H1 (cell line): ENCODE measurements at regions not wholly inside any gene's neighbourhood (a gene's known extent, or its start where the extent isn't known, plus 50 kb on each side); places are given as distances from the start of the nearest gene placed in this dataset.

Source experiments
- CTCF ChIA-PET: fragments of 300-600 bp; sonication (Branson Sonifier 250); formaldehyde crosslinking; loops from one replicate; lab custom pipeline; 2021; ENCODE audit not compliant: partially characterized antibody; lab: Charles Lee
- POLR2A ChIA-PET: fragments of 300-600 bp; sonication (Branson Sonifier 250); formaldehyde crosslinking; loops from one replicate; lab custom pipeline; 2021; ENCODE audit warnings: inconsistent platforms; ENCODE audit not compliant: partially characterized antibody; lab: Charles Lee
- DNase-seq, 2 experiments: peaks; one replicate each; pipeline versions ENCODE4 v3.0.0 to v3.0.0-alpha.2; 2010 to 2022; ENCODE audit warnings: low spot score in 2 of 2, low read depth in 1 of 2, mixed read lengths in 1 of 2
- FAIRE-seq: peaks from 2 replicates; lab custom pipeline; 2011; peaks lifted over from hg19 to GRCh38; lab: Jason Lieb, UNC
- H2AFZ ChIP-seq: 2 replicates; pipeline ENCODE4 v1.8.1; 2012; ENCODE audit warnings: low read length, inconsistent platforms
- H2AK5ac ChIP-seq: 2 replicates; pipeline ENCODE4 v1.6.1; 2013; ENCODE audit warnings: low read depth, low read length
- H2BK120ac ChIP-seq: replicated peaks from 2 replicates; pipeline ENCODE3; 2013; ENCODE audit warnings: low read depth, low read length, inconsistent platforms
- H2BK12ac ChIP-seq: 2 replicates; pipeline ENCODE4 v1.6.1; 2013; ENCODE audit warnings: low read depth, low read length
- H2BK15ac ChIP-seq: 2 replicates; pipeline ENCODE4 v1.6.1; 2013; ENCODE audit warnings: low read length
- H2BK20ac ChIP-seq: 2 replicates; pipeline ENCODE4 v1.6.1; 2013; ENCODE audit warnings: low read length
- H2BK5ac ChIP-seq: 2 replicates; pipeline ENCODE4 v1.6.1; 2013; ENCODE audit warnings: low read depth, low read length
- H3K14ac ChIP-seq: 2 replicates; pipeline ENCODE4 v1.6.1; 2013; ENCODE audit warnings: inconsistent platforms; ENCODE audit not compliant: insufficient read length
- H3K18ac ChIP-seq: 2 replicates; pipeline ENCODE4 v1.6.1; 2013; ENCODE audit warnings: low read length; ENCODE audit errors: extremely low read depth
- H3K23ac ChIP-seq: 2 replicates; pipeline ENCODE4 v1.6.1; 2013; ENCODE audit warnings: inconsistent platforms; ENCODE audit not compliant: insufficient read length
- H3K23me2 ChIP-seq: 2 replicates; pipeline ENCODE4 v1.6.1; 2013; ENCODE audit warnings: low read depth, low read length
- H3K27ac ChIP-seq: 2 replicates; pipeline ENCODE4 v1.6.1; 2011; ENCODE audit warnings: low read depth, low read length, inconsistent platforms
- H3K27me3 ChIP-seq, 4 experiments: replicated peaks in 1 of 4; 1 replicate in 1 of 4; 2 replicates in 3 of 4; pipeline versions ENCODE4 v1.6.1 to v1.8.1; 2011 to 2013; ENCODE audit warnings: low read length in 3 of 4, mild to moderate bottlenecking in 3 of 4, inconsistent platforms in 2 of 4, mixed read lengths in 2 of 4, moderate library complexity in 1 of 4; ENCODE audit not compliant: control insufficient read depth in 3 of 4, insufficient read depth in 3 of 4; ENCODE audit errors: extremely low read depth in 1 of 4
- H3K36me3 ChIP-seq, 4 experiments: 2 replicates each; pipeline versions ENCODE4 v1.6.1 to v1.8.1; 2011 to 2013; ENCODE audit warnings: mild to moderate bottlenecking in 4 of 4, low read length in 3 of 4, moderate library complexity in 2 of 4, control low read depth in 1 of 4, inconsistent platforms in 1 of 4; ENCODE audit not compliant: insufficient read depth in 4 of 4, control insufficient read depth in 2 of 4
- H3K4ac ChIP-seq: replicated peaks from 2 replicates; pipeline ENCODE3; 2013; ENCODE audit warnings: low read length, low read depth, mixed read lengths, inconsistent platforms; ENCODE audit not compliant: insufficient read length
- H3K4me1 ChIP-seq, 4 experiments: replicated peaks in 1 of 4; 1 replicate in 1 of 4; 2 replicates in 3 of 4; pipeline versions ENCODE4 v1.6.1 to v1.8.1; 2011 to 2013; ENCODE audit warnings: low read length in 3 of 4, inconsistent platforms in 2 of 4, mixed read lengths in 1 of 4; ENCODE audit not compliant: insufficient read depth in 4 of 4, control insufficient read depth in 3 of 4
- H3K4me2 ChIP-seq, 2 experiments: 2 replicates each; pipeline versions ENCODE4 v1.6.1 to v1.8.1; 2011 to 2013; ENCODE audit warnings: low read depth in 2 of 2, low read length in 2 of 2, control low read depth in 1 of 2, inconsistent platforms in 1 of 2, mild to moderate bottlenecking in 1 of 2; ENCODE audit not compliant: insufficient read depth in 1 of 2
- H3K4me3 ChIP-seq, 4 experiments: fragments of 200-600, 300-600 bp in 1 of 4; sonication (generic), shearing (Covaris generic), sonication (Bioruptor Twin) in 1 of 4; 2 replicates each; pipeline versions ENCODE4 v1.5.1 to v1.8.1; 2011 to 2016; ENCODE audit warnings: low read length in 4 of 4, low read depth in 3 of 4, control low read depth in 2 of 4, inconsistent platforms in 2 of 4, mild to moderate bottlenecking in 2 of 4, mixed read lengths in 1 of 4, moderate library complexity in 1 of 4; ENCODE audit not compliant: insufficient read depth in 2 of 4; ENCODE audit errors: extremely low read depth in 1 of 4
- H3K56ac ChIP-seq: replicated peaks from 2 replicates; pipeline ENCODE3; 2013; ENCODE audit warnings: low read depth, mild to moderate bottlenecking, mixed read lengths, low read length, inconsistent platforms; ENCODE audit not compliant: insufficient read length
- H3K79me1 ChIP-seq: 2 replicates; pipeline ENCODE4 v1.6.1; 2013; ENCODE audit warnings: low read depth, low read length, control low read depth
- H3K79me2 ChIP-seq, 2 experiments: 2 replicates each; pipeline versions ENCODE4 v1.6.1 to v1.8.1; 2012 to 2013; ENCODE audit warnings: low read length in 2 of 2, mild to moderate bottlenecking in 2 of 2, inconsistent platforms in 1 of 2; ENCODE audit not compliant: insufficient read depth in 2 of 2, control insufficient read depth in 1 of 2
- H3K9ac ChIP-seq, 4 experiments: replicated peaks in 1 of 4; 1 replicate in 1 of 4; 2 replicates in 3 of 4; pipeline versions ENCODE4 v1.6.1 to v1.8.1; 2011 to 2013; ENCODE audit warnings: low read depth in 3 of 4, low read length in 3 of 4, control low read depth in 2 of 4, mild to moderate bottlenecking in 2 of 4, moderate library complexity in 2 of 4, inconsistent platforms in 1 of 4; ENCODE audit errors: extremely low read depth in 1 of 4
- H3K9me3 ChIP-seq, 2 experiments: 2 replicates each; pipeline versions ENCODE4 v1.6.1 to v1.8.1; 2012 to 2013; ENCODE audit warnings: mild to moderate bottlenecking in 2 of 2, moderate library complexity in 2 of 2, control low read depth in 1 of 2, inconsistent platforms in 1 of 2, low read depth in 1 of 2, low read length in 1 of 2, mixed read lengths in 1 of 2; ENCODE audit not compliant: insufficient read depth in 2 of 2
- H4K20me1 ChIP-seq, 2 experiments: replicated peaks in 1 of 2; 2 replicates each; pipeline versions ENCODE3 to v1.8.1; 2011 to 2013; ENCODE audit warnings: inconsistent platforms in 2 of 2, low read length in 2 of 2, mild to moderate bottlenecking in 1 of 2; ENCODE audit not compliant: insufficient read depth in 2 of 2, control insufficient read depth in 1 of 2
- H4K5ac ChIP-seq: 2 replicates; pipeline ENCODE4 v1.6.1; 2013; ENCODE audit warnings: low read length, low read depth, mixed read lengths, inconsistent platforms; ENCODE audit not compliant: insufficient read length
- H4K8ac ChIP-seq: 2 replicates; pipeline ENCODE4 v1.8.0; 2013; ENCODE audit warnings: mild to moderate bottlenecking, moderate library complexity, low read length, inconsistent platforms; ENCODE audit not compliant: insufficient read depth; ENCODE audit errors: extremely low read depth
- H4K91ac ChIP-seq: replicated peaks from 2 replicates; pipeline ENCODE3; 2013; ENCODE audit warnings: low read length, mixed read lengths, inconsistent platforms; ENCODE audit not compliant: insufficient read length
- BCL11A ChIP-seq, 2 experiments: IDR thresholded peaks; one replicate each; pipeline ENCODE4 v1.6.1; 2011; ENCODE audit warnings: low read depth in 2 of 2, low read length in 2 of 2, mild to moderate bottlenecking in 2 of 2
- CEBPB ChIP-seq: IDR thresholded peaks from 2 replicates; pipeline ENCODE4 v1.6.1; 2012; ENCODE audit warnings: low read depth, low read length
- FOSL1 ChIP-seq: IDR thresholded peaks from 2 replicates; pipeline ENCODE4 v1.6.1; 2011; ENCODE audit warnings: mild to moderate bottlenecking, low read depth, low read length, moderate library complexity; ENCODE audit not compliant: insufficient read depth
- KDM4A ChIP-seq: IDR thresholded peaks from one replicate; pipeline ENCODE4 v1.7.1; 2012; ENCODE audit warnings: low read depth, mild to moderate bottlenecking, moderate library complexity, low read length, inconsistent platforms; ENCODE audit not compliant: severe bottlenecking
- MAFK ChIP-seq: IDR thresholded peaks from 2 replicates; pipeline ENCODE4 v1.6.1; 2012; ENCODE audit warnings: low read depth, mild to moderate bottlenecking, improper control_type of control experiment, low read length
- RNF2 ChIP-seq: fragments of 200-900, 300-1000 bp; sonication (generic); IDR thresholded peaks from 2 replicates; pipeline ENCODE4 v1.7.1; 2016; ENCODE audit warnings: borderline replicate concordance, low read depth, mild to moderate bottlenecking, antibody characterized with exemption, low read length; ENCODE audit not compliant: poor library complexity, severe bottlenecking; ENCODE audit errors: missing control alignments
- TEAD4 ChIP-seq: IDR thresholded peaks from 2 replicates; pipeline ENCODE4 v1.6.1; 2012; ENCODE audit warnings: low read depth, low read length, inconsistent platforms, mixed read lengths

DNA sequence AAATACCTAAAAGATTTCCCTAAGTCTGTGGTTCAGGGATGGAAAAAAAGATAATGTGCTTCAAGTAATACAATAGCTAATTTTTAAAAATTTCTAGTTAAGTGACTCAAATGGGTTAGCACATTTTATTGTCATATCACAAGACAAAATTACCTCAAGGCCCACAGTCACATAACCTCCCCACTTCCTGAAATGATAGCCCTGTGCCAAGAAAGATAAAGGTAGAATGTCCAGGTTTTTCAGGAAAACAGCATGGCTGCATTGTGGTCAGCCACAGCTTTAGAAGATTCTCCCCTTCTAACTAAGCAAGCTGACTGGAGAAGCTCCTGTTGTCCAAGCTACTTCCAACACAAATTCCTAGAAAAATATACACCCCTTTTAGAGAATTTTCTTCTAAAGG is 127.1 kb upstream of the SLC35G4 start:
- CTCF ChIA-PET = interaction anchor here (0.9 to 1.9 kb wide), 4 partner anchors 12 to 441 kb away, joined by 3 to 4 read pairs (median 4); no protein-coding TSS in a partner anchor
- TF ChIP-seq FOSL1 (no peak), CEBPB (no peak), BCL11A (IDR thresholded peaks at IDR 0.05; ENCODE audit: low read depth in 2 of 2, low read length in 2 of 2) (no peak), RNF2 (no peak), KDM4A (no peak), TEAD4 (no peak), MAFK (no peak)
- TF ChIP-seq, all 59 proteins: peak for 0

More for the DNA sequence above, 127.1 kb upstream of the SLC35G4 start:
- H3K79me2 ChIP-seq = no peaks in the 10 kb centered on the region
- H3K4me3 ChIP-seq = no peak overlapping the region
- no peak overlapping the region for H3K9ac ChIP-seq
- H3K56ac ChIP-seq = no peak overlapping the region
- H3K18ac ChIP-seq = no peak overlapping the region
- no peak overlapping the region for H3K27ac ChIP-seq
- H3K23me2 ChIP-seq = no peaks in the 10 kb centered on the region
- H4K91ac ChIP-seq = no peak overlapping the region
- POLR2A ChIA-PET = no interaction called here
- no peak overlapping the region for H2AFZ ChIP-seq
- H2BK20ac ChIP-seq = no peak overlapping the region
- no peak overlapping the region for H2AK5ac ChIP-seq
- no peak overlapping the region for H2BK15ac ChIP-seq
- H2BK12ac ChIP-seq = no peak overlapping the region
- no peak overlapping the region for H3K14ac ChIP-seq
- no peaks in the 10 kb centered on the region for H3K79me1 ChIP-seq
- no peak overlapping the region for H2BK5ac ChIP-seq
- no peaks in the 10 kb centered on the region for H4K20me1 ChIP-seq
- H4K8ac ChIP-seq = no peak overlapping the region
- H3K4me2 ChIP-seq = no peak overlapping the region
- H3K4ac ChIP-seq = no peak overlapping the region
- DNase-seq (no peak), FAIRE-seq (no peak)
- H3K23ac ChIP-seq = no peak overlapping the region
- H3K36me3 ChIP-seq = no peaks in the 10 kb centered on the region
- H3K27me3 ChIP-seq = no peaks in the 10 kb centered on the region
- no peak overlapping the region for H4K5ac ChIP-seq
- no peak overlapping the region for H2BK120ac ChIP-seq
- no peaks in the 10 kb centered on the region for H3K9me3 ChIP-seq
- H3K4me1 ChIP-seq = no peaks in the 10 kb centered on the region
